ENCODE measurements at regions not wholly inside any gene's neighbourhood (a gene's known extent, or its start where the extent isn't known, plus 50 kb on each side); places are given as distances from the start of the nearest gene placed in this dataset.
"Not testable (repeated sequence)": the region's sequence is repeated elsewhere in the genome, so short reads cannot be mapped to it uniquely, and the experiment has no call there.

GRCh38 chr19:30256496-30256850 is 115.7 kb upstream of the ZNF536 start:
- no peak overlapping the region for H3K4me3 ChIP-seq (ENCODE audit: low read length)
- no peaks in the 10 kb centered on the region for H3K4me1 ChIP-seq (ENCODE audit: control insufficient read depth, insufficient read depth, low read length)
- H3K27ac ChIP-seq (ENCODE audit: low read length) = no peak overlapping the region
- H3K36me3 ChIP-seq (ENCODE audit: control insufficient read depth, insufficient read depth, low read length) = no peaks in the 10 kb centered on the region
- no peak for DNase-seq
- H3K27me3 ChIP-seq (ENCODE audit: control insufficient read depth, insufficient read depth, low read length) = peaks cover 41% of the 10 kb centered on the region
- WGBS (ENCODE audit: insufficient coverage, low lambda C conversion rate) = 33% methylated on average over 2 of the region's 7 CpGs
- no peaks in the 10 kb centered on the region for H3K9me3 ChIP-seq (ENCODE audit: control insufficient read depth, low read depth, low read length)

DNA sequence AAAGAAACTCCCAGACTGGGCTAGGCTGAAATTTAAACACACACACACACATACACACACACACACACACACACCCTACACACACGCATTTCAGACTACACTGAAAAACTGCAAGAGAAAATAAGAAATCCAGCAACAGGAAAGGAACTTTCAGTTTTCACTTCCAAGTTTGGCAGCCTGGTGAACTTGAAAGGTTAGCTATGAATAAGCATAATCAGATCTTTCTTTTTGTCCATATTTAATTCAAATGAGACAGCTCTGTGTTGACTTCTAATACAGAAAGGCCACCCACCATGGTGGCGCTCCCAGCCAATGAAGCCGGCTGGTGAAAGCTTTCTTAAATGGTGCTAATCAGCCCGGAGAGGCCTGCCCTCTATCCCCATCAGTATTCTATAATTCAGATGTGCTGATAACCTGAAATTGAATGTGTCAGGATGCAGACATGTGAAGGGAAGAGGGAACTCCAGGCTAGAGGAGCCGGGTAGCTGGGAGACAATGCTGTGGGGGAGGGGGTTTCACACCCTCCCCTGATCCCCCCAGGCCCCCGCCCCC is 108.3 kb upstream of the ZNF536 start:
- Histone ChIP-seq H3K27ac (ENCODE audit: low read length) (no peak overlapping the region), H3K9me3 (ENCODE audit: control insufficient read depth, low read depth, low read length) (no peaks in the 10 kb centered on the region), H3K36me3 (ENCODE audit: control insufficient read depth, insufficient read depth, low read length) (no peaks in the 10 kb centered on the region), H3K27me3 (ENCODE audit: control insufficient read depth, insufficient read depth, low read length) (peaks cover 18% of the 10 kb centered on the region), H3K4me3 (ENCODE audit: low read length) (no peak overlapping the region), H3K4me1 (ENCODE audit: control insufficient read depth, insufficient read depth, low read length) (no peaks in the 10 kb centered on the region)
- no peak for DNase-seq
- no CpG with 5 or more reads among the region's 6 CpGs for WGBS (ENCODE audit: insufficient coverage, low lambda C conversion rate)

- H3K27me3 ChIP-seq (ENCODE audit: control insufficient read depth, insufficient read depth, low read length) = peaks cover 21% of the 10 kb centered on the region
- not testable (repeated sequence) for H3K36me3 ChIP-seq (ENCODE audit: control insufficient read depth, insufficient read depth, low read length); DNase-seq; H3K4me1 ChIP-seq (ENCODE audit: control insufficient read depth, insufficient read depth, low read length); H3K4me3 ChIP-seq (ENCODE audit: low read length); H3K9me3 ChIP-seq (ENCODE audit: control insufficient read depth, low read depth, low read length); H3K27ac ChIP-seq (ENCODE audit: low read length)
- no CpG with 5 or more reads among the region's 2 CpGs for WGBS (ENCODE audit: insufficient coverage, low lambda C conversion rate)
Measured at GRCh38 chr19:30265918-30266317, 106.3 kb upstream of the ZNF536 start.

DNA sequence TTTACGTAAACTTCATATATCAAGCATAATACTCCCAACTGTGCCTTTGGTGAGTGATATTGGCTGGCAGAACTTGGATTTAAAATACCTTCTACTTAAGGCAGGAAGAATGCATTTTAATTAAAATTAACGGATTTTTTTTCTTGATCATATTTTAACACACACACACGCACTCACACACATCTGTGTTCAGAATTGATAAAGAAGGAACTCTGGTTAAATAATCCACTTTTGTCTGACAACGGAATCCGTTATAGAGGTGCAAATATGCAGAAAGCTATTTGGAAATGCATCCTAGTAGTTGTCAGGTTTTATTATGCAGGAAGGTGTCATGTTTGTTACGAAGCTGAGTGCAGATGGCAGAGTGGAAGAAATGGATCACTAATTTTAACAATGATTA is 105.5 kb upstream of the ZNF536 start:
- Histone ChIP-seq H3K4me3 (ENCODE audit: low read length) (no peak overlapping the region), H3K4me1 (ENCODE audit: control insufficient read depth, insufficient read depth, low read length) (no peaks in the 10 kb centered on the region), H3K9me3 (ENCODE audit: control insufficient read depth, low read depth, low read length) (no peaks in the 10 kb centered on the region), H3K27me3 (ENCODE audit: control insufficient read depth, insufficient read depth, low read length) (peaks cover 21% of the 10 kb centered on the region), H3K27ac (ENCODE audit: low read length) (no peak overlapping the region), H3K36me3 (ENCODE audit: control insufficient read depth, insufficient read depth, low read length) (no peaks in the 10 kb centered on the region)
- WGBS (ENCODE audit: insufficient coverage, low lambda C conversion rate) = 84% methylated on average over 3 of the region's 6 CpGs
- no peak for DNase-seq

- Histone ChIP-seq H3K9me3 (ENCODE audit: control insufficient read depth, low read depth, low read length) (no peaks in the 10 kb centered on the region), H3K27me3 (ENCODE audit: control insufficient read depth, insufficient read depth, low read length) (peaks cover 21% of the 10 kb centered on the region), H3K4me1 (ENCODE audit: control insufficient read depth, insufficient read depth, low read length) (no peaks in the 10 kb centered on the region), H3K27ac (ENCODE audit: low read length) (no peak overlapping the region), H3K4me3 (ENCODE audit: low read length) (no peak overlapping the region), H3K36me3 (ENCODE audit: control insufficient read depth, insufficient read depth, low read length) (no peaks in the 10 kb centered on the region)
- DNase-seq = no peak
- WGBS (ENCODE audit: insufficient coverage, low lambda C conversion rate) = no CpG with 5 or more reads among the region's 3 CpGs
Measured at GRCh38 chr19:30267332-30267731, 104.9 kb upstream of the ZNF536 start.

DNA sequence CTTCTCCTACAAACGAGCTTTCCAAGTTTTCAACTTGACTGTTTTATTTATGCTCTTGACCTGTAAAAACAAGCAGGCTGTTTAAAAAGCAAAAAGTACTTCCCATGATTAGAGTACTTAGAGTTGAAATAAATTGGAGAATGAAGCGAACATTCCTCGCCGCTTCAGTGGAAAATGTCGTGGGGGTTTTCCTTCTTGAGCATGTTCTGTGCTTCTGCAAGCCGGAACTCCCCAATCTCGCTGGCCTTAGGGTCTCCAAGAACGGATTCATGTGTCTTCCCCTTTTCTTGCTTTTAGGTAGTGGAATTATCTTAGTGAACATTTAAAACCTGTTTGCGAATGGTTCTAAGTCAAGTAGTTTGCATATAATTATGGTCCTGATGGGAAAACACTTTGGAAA is 103.6 kb upstream of the ZNF536 start:
- no peak for DNase-seq
- H3K4me1 ChIP-seq (ENCODE audit: control insufficient read depth, insufficient read depth, low read length) = no peaks in the 10 kb centered on the region
- WGBS (ENCODE audit: insufficient coverage, low lambda C conversion rate) = 79% methylated on average over 2 of the region's 9 CpGs
- no peak overlapping the region for H3K4me3 ChIP-seq (ENCODE audit: low read length)
- no peak overlapping the region for H3K27ac ChIP-seq (ENCODE audit: low read length)
- peaks cover 4% of the 10 kb centered on the region for H3K9me3 ChIP-seq (ENCODE audit: control insufficient read depth, low read depth, low read length)
- H3K27me3 ChIP-seq (ENCODE audit: control insufficient read depth, insufficient read depth, low read length) = peaks cover 21% of the 10 kb centered on the region
- no peaks in the 10 kb centered on the region for H3K36me3 ChIP-seq (ENCODE audit: control insufficient read depth, insufficient read depth, low read length)

DNA sequence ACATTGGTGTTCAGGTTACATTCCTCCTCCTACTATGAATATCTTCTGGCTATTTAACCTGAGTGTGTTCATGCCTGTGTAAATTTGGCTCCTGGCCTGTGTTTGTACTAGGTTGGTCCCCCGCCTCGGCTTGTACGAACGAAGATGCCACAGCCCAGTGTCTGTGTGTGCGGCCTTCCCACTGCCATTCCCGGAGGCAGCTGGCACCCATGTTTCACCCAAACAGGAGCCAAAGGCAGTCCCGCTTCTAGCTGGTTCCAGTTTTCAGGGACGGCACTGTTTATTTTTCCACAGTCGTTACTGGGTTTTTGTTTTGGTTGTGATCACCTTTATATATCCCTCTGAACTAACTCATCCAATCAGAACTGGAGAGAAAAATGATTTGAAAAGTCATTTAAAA is 102.5 kb upstream of the ZNF536 start:
- H3K4me3 ChIP-seq (ENCODE audit: low read length) = no peak overlapping the region
- no peak overlapping the region for H3K27ac ChIP-seq (ENCODE audit: low read length)
- peaks cover 4% of the 10 kb centered on the region for H3K9me3 ChIP-seq (ENCODE audit: control insufficient read depth, low read depth, low read length)
- no peaks in the 10 kb centered on the region for H3K4me1 ChIP-seq (ENCODE audit: control insufficient read depth, insufficient read depth, low read length)
- DNase-seq = no peak
- whole genome bisulfite sequencing (ENCODE audit: insufficient coverage, low lambda C conversion rate) = 80% methylated on average over 3 of the region's 9 CpGs
- no peaks in the 10 kb centered on the region for H3K36me3 ChIP-seq (ENCODE audit: control insufficient read depth, insufficient read depth, low read length)
- H3K27me3 ChIP-seq (ENCODE audit: control insufficient read depth, insufficient read depth, low read length) = peaks cover 15% of the 10 kb centered on the region

- Histone ChIP-seq H3K27ac (ENCODE audit: low read length) (no peak overlapping the region), H3K9me3 (ENCODE audit: control insufficient read depth, low read depth, low read length) (peaks cover 4% of the 10 kb centered on the region), H3K36me3 (ENCODE audit: control insufficient read depth, insufficient read depth, low read length) (no peaks in the 10 kb centered on the region), H3K4me3 (ENCODE audit: low read length) (no peak overlapping the region), H3K27me3 (ENCODE audit: control insufficient read depth, insufficient read depth, low read length) (peaks cover 4% of the 10 kb centered on the region), H3K4me1 (ENCODE audit: control insufficient read depth, insufficient read depth, low read length) (no peaks in the 10 kb centered on the region)
- no CpG with 5 or more reads among the region's 5 CpGs for WGBS (ENCODE audit: insufficient coverage, low lambda C conversion rate)
- DNase-seq = no peak
Measured at GRCh38 chr19:30271816-30272215, 100.4 kb upstream of the ZNF536 start.

GRCh38 chr19:30272554-30272953 is 99.6 kb upstream of the ZNF536 start:
- WGBS (ENCODE audit: insufficient coverage, low lambda C conversion rate) = 90% methylated on average over 2 of the region's 3 CpGs
- Histone ChIP-seq H3K27ac (ENCODE audit: low read length) (no peak overlapping the region), H3K27me3 (ENCODE audit: control insufficient read depth, insufficient read depth, low read length) (peaks cover 4% of the 10 kb centered on the region), H3K4me1 (ENCODE audit: control insufficient read depth, insufficient read depth, low read length) (no peaks in the 10 kb centered on the region), H3K36me3 (ENCODE audit: control insufficient read depth, insufficient read depth, low read length) (no peaks in the 10 kb centered on the region), H3K4me3 (ENCODE audit: low read length) (no peak overlapping the region), H3K9me3 (ENCODE audit: control insufficient read depth, low read depth, low read length) (peaks cover 4% of the 10 kb centered on the region)
- no peak for DNase-seq

GRCh38 chr19:30273184-30273583 is 99.0 kb upstream of the ZNF536 start:
- Histone ChIP-seq H3K36me3 (ENCODE audit: control insufficient read depth, insufficient read depth, low read length) (no peaks in the 10 kb centered on the region), H3K27me3 (ENCODE audit: control insufficient read depth, insufficient read depth, low read length) (peaks cover 4% of the 10 kb centered on the region), H3K27ac (ENCODE audit: low read length) (no peak overlapping the region), H3K4me1 (ENCODE audit: control insufficient read depth, insufficient read depth, low read length) (no peaks in the 10 kb centered on the region), H3K4me3 (ENCODE audit: low read length) (no peak overlapping the region), H3K9me3 (ENCODE audit: control insufficient read depth, low read depth, low read length) (peaks cover 4% of the 10 kb centered on the region)
- DNase-seq = no peak
- 82% methylated on average over 1 of the region's 2 CpGs for WGBS (ENCODE audit: insufficient coverage, low lambda C conversion rate)

DNA sequence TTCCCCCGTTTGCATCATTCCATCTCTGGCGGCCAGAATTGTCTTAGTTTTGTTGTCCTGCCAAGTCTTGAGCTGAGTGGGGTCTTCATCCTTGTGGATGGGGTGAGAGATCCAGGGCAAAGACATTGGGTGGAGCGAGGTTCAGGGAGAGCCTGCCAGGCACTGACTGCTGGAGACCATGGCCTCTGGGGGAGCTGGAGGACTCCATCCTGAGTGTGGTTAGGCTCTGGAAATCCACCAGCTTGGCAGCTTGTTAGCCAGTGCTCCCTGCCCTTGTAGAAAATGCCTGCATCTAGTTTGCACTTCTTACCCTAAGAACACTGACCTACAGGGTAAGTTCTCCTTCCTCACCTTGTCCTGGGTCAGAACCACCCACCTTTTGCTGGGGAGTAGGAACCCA is 97.2 kb upstream of the ZNF536 start:
- no peaks in the 10 kb centered on the region for H3K4me1 ChIP-seq (ENCODE audit: control insufficient read depth, insufficient read depth, low read length)
- H3K9me3 ChIP-seq (ENCODE audit: control insufficient read depth, low read depth, low read length) = peaks cover 4% of the 10 kb centered on the region
- no peaks in the 10 kb centered on the region for H3K27me3 ChIP-seq (ENCODE audit: control insufficient read depth, insufficient read depth, low read length)
- H3K27ac ChIP-seq (ENCODE audit: low read length) = no peak overlapping the region
- H3K36me3 ChIP-seq (ENCODE audit: control insufficient read depth, insufficient read depth, low read length) = no peaks in the 10 kb centered on the region
- DNase-seq = no peak
- no peak overlapping the region for H3K4me3 ChIP-seq (ENCODE audit: low read length)
- WGBS (ENCODE audit: insufficient coverage, low lambda C conversion rate) = no CpG with 5 or more reads among the region's 3 CpGs
